Head of caudate nucleus (tissue), 42 donors: ENCODE measurements at regions not wholly inside any gene's neighbourhood (a gene's known extent, or its start where the extent isn't known, plus 50 kb on each side); places are given as distances from the start of the nearest gene placed in this dataset.

ENCODE experiments used
- DNase-seq, 42 donors: peaks; one replicate each; pipeline versions ENCODE4 v3.0.0 to v3.0.0-alpha.2; 2020 to 2021; ENCODE audit warnings: mixed read lengths in 7 of 42
- intact Hi-C: fragments of 100-400 bp; cut with DNase I; formaldehyde crosslinking; loops from one replicate; pipeline ENCODE4 v1.15.0; 2022

- intact Hi-C loops = no loop called here
- no peak for DNase-seq
Observed at GRCh38 chr2:5102823-5103222, 589.4 kb upstream of the SOX11 start.

- DNase-seq = no peak
- intact Hi-C loops = no loop called here
Observed at GRCh38 chr2:5111581-5111980, 580.6 kb upstream of the SOX11 start.

GRCh38 chr2:5119046-5119445, 573.1 kb upstream of the SOX11 start:
- no peak for DNase-seq
- intact Hi-C loops = no loop called here

- intact Hi-C loops = no loop called here
- no peak for DNase-seq
Observed at GRCh38 chr2:5121121-5121520, 571.1 kb upstream of the SOX11 start.

- no peak for DNase-seq
- intact Hi-C loops = no loop called here
Observed at GRCh38 chr2:5121642-5122041, 570.5 kb upstream of the SOX11 start.

- intact Hi-C loops = no loop called here
- no peak for DNase-seq
Observed at GRCh38 chr2:5123582-5124196, 568.5 kb upstream of the SOX11 start.

GRCh38 chr2:5125017-5125730, 567.0 kb upstream of the SOX11 start:
- intact Hi-C loops = no loop called here
- DNase-seq = no peak

GRCh38 chr2:5132281-5132680, 559.9 kb upstream of the SOX11 start:
- no peak for DNase-seq
- intact Hi-C loops = no loop called here

- no peak for DNase-seq
- intact Hi-C loops = no loop called here
Observed at GRCh38 chr2:5140347-5140746, 551.8 kb upstream of the SOX11 start.

- intact Hi-C loops = no loop called here
- DNase-seq = no peak
Observed at GRCh38 chr2:5144159-5144558, 548.0 kb upstream of the SOX11 start.

GRCh38 chr2:5145053-5145452, 547.1 kb upstream of the SOX11 start:
- intact Hi-C loops = no loop called here
- DNase-seq = no peak

GRCh38 chr2:5145801-5146200, 546.4 kb upstream of the SOX11 start:
- DNase-seq = no peak
- intact Hi-C loops = no loop called here

GRCh38 chr2:5148392-5149085, 543.6 kb upstream of the SOX11 start:
- intact Hi-C loops = no loop called here
- no peak for DNase-seq

GRCh38 chr2:5150871-5151270, 541.3 kb upstream of the SOX11 start:
- DNase-seq = no peak
- intact Hi-C loops = no loop called here

- intact Hi-C loops = no loop called here
- no peak for DNase-seq
Observed at GRCh38 chr2:5164776-5165525, 527.2 kb upstream of the SOX11 start.

GRCh38 chr2:5172923-5173322, 519.3 kb upstream of the SOX11 start:
- DNase-seq = no peak
- intact Hi-C loops = no loop called here

GRCh38 chr2:5173876-5174535, 518.2 kb upstream of the SOX11 start:
- no peak for DNase-seq
- intact Hi-C loops = no loop called here

GRCh38 chr2:5175231-5175630, 517.0 kb upstream of the SOX11 start:
- intact Hi-C loops = no loop called here
- no peak for DNase-seq

- intact Hi-C loops = no loop called here
- DNase-seq = no peak
Observed at GRCh38 chr2:5176764-5177163, 515.4 kb upstream of the SOX11 start.
